Pancreas (tissue), 10 donors: ENCODE measurements at regions not wholly inside any gene's neighbourhood (a gene's known extent, or its start where the extent isn't known, plus 50 kb on each side); places are given as distances from the start of the nearest gene placed in this dataset.
A peak's percentile ranks its signal among the peaks of the same experiment; 100 is the strongest.

ENCODE experiments used
- ATAC-seq, 4 donors: fragments of 200-7000 bp; cut with Tn5 transposase; one replicate each; pipeline versions ENCODE4 v1.8.0 to v1.9.1; 2020; ENCODE audit warnings: mild to moderate bottlenecking in 4 of 4, moderate library complexity in 4 of 4
- DNase-seq, 6 donors: peaks; one replicate each; pipeline ENCODE4 v3.0.0-alpha.2; 2020
- FAIRE-seq: peaks from 2 replicates; lab custom pipeline; 2012; peaks lifted over from hg19 to GRCh38; lab: Jason Lieb, UNC
- H3K27ac ChIP-seq, 4 donors: fragments of 200-600 bp; sonication (generic); 1 replicate in 3 of 4; 2 replicates in 1 of 4; pipeline versions ENCODE4 v1.5.0 to v1.8.0; 2020
- H3K27me3 ChIP-seq, 4 donors: fragments of 200-600 bp; one replicate each; pipeline ENCODE4 v1.8.0; 2021
- H3K36me3 ChIP-seq, 3 donors: fragments of 200-600 bp; sonication (generic) in 1 of 3; one replicate each; pipeline versions ENCODE4 v1.5.0 to v1.8.0; 2020 to 2021
- H3K4me1 ChIP-seq, 3 donors: fragments of 200-600 bp; one replicate each; pipeline ENCODE4 v1.8.0; 2021
- H3K4me3 ChIP-seq, 4 donors: fragments of 200-600 bp; sonication (generic) in 2 of 4; one replicate each; pipeline versions ENCODE4 v1.5.0 to v1.8.0; 2020 to 2021
- H3K9me3 ChIP-seq, 4 donors: fragments of 200-600 bp; one replicate each; pipeline ENCODE4 v1.8.0; 2021
- CTCF ChIP-seq, 4 donors: fragments of 200-600 bp; sonication (generic) in 3 of 4; IDR thresholded peaks; one replicate each; pipeline versions ENCODE4 v1.5.0 to v1.8.0; 2021; ENCODE audit warnings: antibody characterized with exemption in 4 of 4
- WGBS, 2 donors: extraction: QIAGEN DNeasy Blood & Tissue Kit; methylation state at CpG; one replicate each; pipeline ENCODE4 v1.1.7; 2013; 5-methylcytosine and 5-hydroxymethylcytosine counted together
- intact Hi-C, 3 donors: fragments of 100-400 bp; cut with DNase I; formaldehyde crosslinking; loops; one replicate each; pipeline versions ENCODE4 v1.11.1 to v1.14.2; 2022
- donor health status: healthy with polysubstance abuse.
- donor health status: DM: no; HTN: no; CAD: no; lungs with moderate emphysema.
- donor health status: DM: no; HTN: no; CAD: no.
- donor health status: control.
- donor health status: control.
- donor health status: Bipolar disorder and iron deficiency.
- donor health status: DM: yes; HTN: yes; CAD: no.
- donor health status: DM: no; HTN: no; CAD: no.
- donor health status: DM: no; HTN: no; CAD: no.
- donor health status: DM: yes; HTN: yes; CAD: no.

- DNase-seq (no peak), ATAC-seq (no peak), FAIRE-seq (no peak)
- Histone ChIP-seq H3K9me3 (no peaks in the 10 kb centered on the region), H3K27me3 (peaks cover 0 to 3% (median 0%) of the 10 kb centered on the region in 4 donors), H3K4me3 (no peak overlapping the region), H3K4me1 (no peaks in the 10 kb centered on the region), H3K27ac (no peak overlapping the region), H3K36me3 (no peaks in the 10 kb centered on the region)
- 52 to 76% methylated on average over 2 of the region's 2 CpGs for WGBS, 2 donors
- intact Hi-C loops = no loop called here
- TF ChIP-seq CTCF (IDR thresholded peaks at IDR 0.05) = no peak
These were observed 205.5 kb upstream of the CD96 start for GRCh38 chr3:111336511-111336910.

DNA sequence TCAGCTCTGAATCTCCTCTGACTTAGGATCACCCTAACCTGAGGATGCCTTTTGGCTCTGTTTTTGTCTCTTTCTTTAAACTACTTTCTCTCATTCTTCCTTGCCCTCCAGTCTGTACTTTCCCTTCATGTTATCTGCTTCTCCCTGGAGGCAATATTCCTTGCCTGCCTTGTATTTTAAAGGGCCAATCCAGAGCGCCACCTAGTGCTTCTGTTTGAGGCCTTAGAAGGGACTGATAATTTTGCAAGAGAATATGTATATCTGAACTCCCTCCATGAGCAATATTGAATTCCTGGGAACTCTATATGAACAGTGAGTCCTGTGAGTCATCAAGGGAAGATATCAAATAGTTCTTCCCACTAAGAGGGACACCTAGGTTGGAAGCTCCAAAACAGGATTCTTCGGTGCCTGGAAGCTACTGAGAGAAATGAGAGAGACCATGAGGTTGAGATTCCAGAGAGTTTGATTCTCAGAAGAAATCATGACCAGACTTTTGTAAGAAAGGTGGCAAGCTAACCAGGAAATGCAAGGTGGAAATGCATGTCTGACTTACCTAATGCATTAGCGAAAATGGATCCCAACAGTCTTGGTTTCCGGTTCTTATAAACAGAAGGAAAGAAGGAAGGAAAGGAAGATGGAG, 203.8 kb upstream of the CD96 start:
- FAIRE-seq (no peak), DNase-seq (peak in 4 of 6 donors; percentile 19 to 55 (median 32))
- TF ChIP-seq CTCF (IDR thresholded peaks at IDR 0.05) = peak in 2 of 4 donors; percentile 24 to 34

GRCh38 chr3:111339017-111339416, 203.0 kb upstream of the CD96 start:
- intact Hi-C loops = no loop called here
- peaks cover 0 to 3% (median 0%) of the 10 kb centered on the region in 4 donors for H3K27me3 ChIP-seq
- H3K4me3 ChIP-seq = no peak overlapping the region
- no peaks in the 10 kb centered on the region for H3K36me3 ChIP-seq
- ATAC-seq (no peak), FAIRE-seq (no peak), DNase-seq (no peak)
- no peak for TF ChIP-seq CTCF (IDR thresholded peaks at IDR 0.05)
- H3K9me3 ChIP-seq = no peaks in the 10 kb centered on the region
- no peak overlapping the region for H3K27ac ChIP-seq
- H3K4me1 ChIP-seq = no peaks in the 10 kb centered on the region

More for the DNA sequence above, 203.8 kb upstream of the CD96 start:
- intact Hi-C loops = no loop called here
- peaks cover 0 to 3% (median 0%) of the 10 kb centered on the region in 4 donors for H3K27me3 ChIP-seq
- no peaks in the 10 kb centered on the region for H3K36me3 ChIP-seq
- WGBS, 2 donors = 66% methylated on average over 4 of the region's 4 CpGs
- no peaks in the 10 kb centered on the region for H3K9me3 ChIP-seq
- H3K4me1 ChIP-seq = no peaks in the 10 kb centered on the region
- H3K27ac ChIP-seq = no peak overlapping the region
- peak in 3 of 4 donors; percentile 81 to 88 (median 88) for ATAC-seq
- H3K4me3 ChIP-seq = no peak overlapping the region

DNA sequence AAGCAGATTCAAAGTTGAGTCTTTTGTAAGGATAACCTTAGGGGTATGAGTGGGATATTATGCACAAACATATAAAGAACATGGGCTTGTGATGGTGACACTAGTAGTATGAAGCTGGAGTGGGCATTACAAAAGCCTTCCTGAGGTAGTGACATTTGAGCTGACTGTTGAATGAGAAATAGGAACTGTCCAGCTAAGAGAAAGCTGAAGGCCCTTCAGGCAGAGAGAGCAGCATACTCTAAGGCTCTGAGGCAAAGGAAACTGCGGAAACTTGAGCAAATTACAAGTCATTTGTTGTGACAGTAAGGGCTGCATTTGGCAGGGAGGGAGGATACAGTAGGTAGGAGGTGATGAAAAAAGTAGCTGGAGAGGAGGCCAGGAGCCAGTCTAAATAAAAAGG, 190.7 kb upstream of the CD96 start:
- FAIRE-seq (no peak), ATAC-seq (no peak), DNase-seq (no peak)
- Histone ChIP-seq H3K4me1 (no peaks in the 10 kb centered on the region), H3K36me3 (no peaks in the 10 kb centered on the region), H3K27ac (no peak overlapping the region), H3K9me3 (no peaks in the 10 kb centered on the region), H3K27me3 (no peaks in the 10 kb centered on the region), H3K4me3 (no peak overlapping the region)
- intact Hi-C loops = no loop called here
- TF ChIP-seq CTCF (IDR thresholded peaks at IDR 0.05) = no peak
- WGBS, 2 donors = 61 to 77% methylated on average over 1 of the region's 1 CpG

GRCh38 chr3:111352585-111352984, 189.4 kb upstream of the CD96 start:
- FAIRE-seq (no peak), DNase-seq (no peak), ATAC-seq (no peak)
- 72 to 78% methylated on average over 2 of the region's 2 CpGs for WGBS, 2 donors
- H3K9me3 ChIP-seq = no peaks in the 10 kb centered on the region
- no peak overlapping the region for H3K4me3 ChIP-seq
- H3K27me3 ChIP-seq = no peaks in the 10 kb centered on the region
- H3K27ac ChIP-seq = no peak overlapping the region
- intact Hi-C loops = no loop called here
- no peaks in the 10 kb centered on the region for H3K4me1 ChIP-seq
- no peak for TF ChIP-seq CTCF (IDR thresholded peaks at IDR 0.05)
- H3K36me3 ChIP-seq = no peaks in the 10 kb centered on the region
